ENCODE measurements at regions not wholly inside any gene's neighbourhood (a gene's known extent, or its start where the extent isn't known, plus 50 kb on each side); places are given as distances from the start of the nearest gene placed in this dataset.

GRCh38 chr1:5513846-5514526 is 478.2 kb downstream of the NPHP4 start:
- DNase-seq, result no peak

GRCh38 chr1:5513179-5513578 is 479.0 kb downstream of the NPHP4 start:
- DNase-seq, result no peak

- no peak for DNase-seq
These were observed 480.7 kb downstream of the NPHP4 start for GRCh38 chr1:5511381-5512097.

GRCh38 chr1:5509664-5510452 is 482.4 kb downstream of the NPHP4 start:
- peak; percentile 52 to 67 for DNase-seq

GRCh38 chr1:5508669-5509330 is 483.4 kb downstream of the NPHP4 start:
- DNase-seq, result no peak

GRCh38 chr1:5507340-5507739 is 484.9 kb downstream of the NPHP4 start:
- DNase-seq, result no peak

GRCh38 chr1:5506634-5507033 is 485.6 kb downstream of the NPHP4 start:
- DNase-seq, result no peak

GRCh38 chr1:5505944-5506343 is 486.3 kb downstream of the NPHP4 start:
- DNase-seq, result no peak

GRCh38 chr1:5504364-5504740 is 487.9 kb downstream of the NPHP4 start:
- no peak for DNase-seq

GRCh38 chr1:5503556-5504363 is 488.5 kb downstream of the NPHP4 start:
- no peak for DNase-seq

- DNase-seq, result no peak
These were observed 489.7 kb downstream of the NPHP4 start for GRCh38 chr1:5502311-5503194.

- no peak for DNase-seq
These were observed 490.9 kb downstream of the NPHP4 start for GRCh38 chr1:5501206-5501930.

- no peak for DNase-seq
These were observed 491.7 kb downstream of the NPHP4 start for GRCh38 chr1:5500541-5500940.

GRCh38 chr1:5497503-5497902 is 494.7 kb downstream of the NPHP4 start:
- DNase-seq, result no peak

- DNase-seq, result no peak
These were observed 496.4 kb downstream of the NPHP4 start for GRCh38 chr1:5495596-5496410.

GRCh38 chr1:5494518-5494917 is 497.7 kb downstream of the NPHP4 start:
- DNase-seq, result no peak

- DNase-seq, result no peak
These were observed 498.3 kb downstream of the NPHP4 start for GRCh38 chr1:5493851-5494311.

GRCh38 chr1:5493275-5493674 is 498.9 kb downstream of the NPHP4 start:
- DNase-seq, result no peak

GRCh38 chr1:5492846-5493245 is 499.4 kb downstream of the NPHP4 start:
- no peak for DNase-seq

All from activated CD4-positive, alpha-beta T cell treated with anti-CD3 and anti-CD28 coated beads for 4 hours (primary cell).